Body of pancreas (tissue), 4 donors: ENCODE measurements at regions not wholly inside any gene's neighbourhood (a gene's known extent, or its start where the extent isn't known, plus 50 kb on each side); places are given as distances from the start of the nearest gene placed in this dataset.

ENCODE experiments used
- CTCF ChIP-seq, 7 experiments: fragments of 450-650 bp in 4 of 7; fragments of 200-600 bp in 3 of 7; sonication (generic) in 3 of 7; IDR thresholded peaks; one replicate each; pipeline ENCODE4 v1.5.1; 2016 to 2019; ENCODE audit warnings: antibody characterized with exemption in 7 of 7
- POLR2A ChIP-seq, 3 donors: fragments of 450-650 bp; IDR thresholded peaks; one replicate each; pipeline ENCODE4 v1.6.1; 2016; ENCODE audit warnings: antibody characterized with exemption in 3 of 3, mild to moderate bottlenecking in 2 of 3

- no peak for TF ChIP-seq CTCF (IDR thresholded peaks at IDR 0.05)
- no peak for TF ChIP-seq POLR2A (IDR thresholded peaks at IDR 0.05)
Measured at GRCh38 chr10:132129431-132129830, 57.3 kb upstream of the DPYSL4 start.
